HG03175 (cell line): ENCODE measurements at regions not wholly inside any gene's neighbourhood (a gene's known extent, or its start where the extent isn't known, plus 50 kb on each side); places are given as distances from the start of the nearest gene placed in this dataset.

Source experiments
- ATAC-seq: cut with Tn5 transposase; IDR thresholded peaks from one replicate; pipeline ENCODE4 v1.9.1; 2021; ENCODE audit warnings: mild to moderate bottlenecking, moderate library complexity; ENCODE audit not compliant: unreplicated experiment

DNA sequence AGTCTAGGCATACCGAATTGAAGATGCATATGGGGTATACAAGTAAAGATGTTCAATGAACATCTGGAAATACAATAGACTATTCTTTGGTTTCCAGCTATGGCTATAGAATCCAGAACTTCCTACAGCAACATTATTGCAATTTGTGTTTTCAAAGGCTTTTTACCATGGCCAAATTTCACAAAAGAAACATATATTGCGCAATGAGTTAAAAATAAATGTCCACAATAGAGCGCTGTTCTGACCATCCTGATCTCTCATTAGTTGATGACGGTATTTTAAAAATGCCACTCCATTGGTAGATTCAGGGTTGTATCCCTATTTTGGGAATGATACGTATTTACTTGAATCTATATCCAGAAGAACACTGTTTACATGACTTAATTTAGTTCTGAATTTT lies 139.2 kb downstream of the LINC00632 start:
- ATAC-seq: no peak

DNA sequence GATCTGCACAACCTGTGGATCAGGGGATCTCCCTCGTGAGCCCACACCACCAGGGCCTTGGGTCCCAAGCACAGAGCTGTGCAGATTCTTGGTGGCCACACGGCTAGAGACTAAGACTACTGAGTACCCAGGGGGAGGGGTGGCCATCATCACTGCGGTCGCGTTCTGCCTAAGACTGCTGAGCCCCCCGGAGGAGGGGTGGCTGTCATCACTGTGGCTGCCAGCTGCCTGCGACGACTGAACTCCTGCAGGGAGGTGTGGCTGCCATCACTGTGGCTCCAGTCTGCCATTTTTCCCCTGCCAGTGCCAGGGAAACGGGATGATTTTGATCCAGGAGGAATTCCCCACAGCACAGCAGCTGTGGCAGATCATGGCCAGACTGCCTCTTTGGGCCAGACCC lies 141.7 kb upstream of the SPANXB1 start:
- ATAC-seq: no peak

DNA sequence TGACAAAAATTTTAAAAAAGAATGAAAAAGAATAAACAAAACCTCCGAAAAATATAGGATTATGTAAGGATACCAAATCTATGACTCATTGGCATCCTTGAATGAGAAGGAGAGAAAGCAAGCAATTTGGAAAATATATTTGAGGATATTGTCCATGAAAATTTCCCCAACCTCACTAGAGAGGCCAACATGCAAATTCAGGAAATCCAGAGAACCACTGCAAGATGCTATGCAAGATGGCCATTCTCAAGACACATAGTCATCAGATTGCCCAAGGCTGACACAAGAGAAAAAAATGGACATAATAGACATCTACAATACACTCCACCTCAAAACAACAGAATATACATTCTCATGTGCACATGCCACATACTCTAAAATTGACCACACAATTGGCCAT lies 135.9 kb upstream of the SPANXB1 start:
- ATAC-seq: no peak

DNA sequence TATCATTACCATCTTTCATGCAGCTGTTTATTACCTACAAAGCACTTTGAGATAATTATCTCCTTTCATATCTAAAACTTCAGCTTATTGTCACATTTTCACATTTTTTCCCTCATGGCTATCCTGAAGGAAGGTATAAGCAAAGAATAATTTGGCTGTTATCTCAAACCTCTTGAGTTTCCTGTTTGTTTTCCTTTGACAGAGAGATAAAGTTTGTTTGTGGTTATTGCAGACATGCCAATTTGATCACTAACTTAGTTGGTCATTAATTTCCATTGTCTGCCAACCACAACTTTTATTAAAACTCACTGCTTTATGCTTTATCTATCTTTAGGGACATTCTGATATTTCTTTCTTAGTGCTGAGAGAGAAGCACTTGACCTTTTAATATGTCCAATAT lies 89.8 kb upstream of the SPANXB1 start:
- ATAC-seq: no peak

DNA sequence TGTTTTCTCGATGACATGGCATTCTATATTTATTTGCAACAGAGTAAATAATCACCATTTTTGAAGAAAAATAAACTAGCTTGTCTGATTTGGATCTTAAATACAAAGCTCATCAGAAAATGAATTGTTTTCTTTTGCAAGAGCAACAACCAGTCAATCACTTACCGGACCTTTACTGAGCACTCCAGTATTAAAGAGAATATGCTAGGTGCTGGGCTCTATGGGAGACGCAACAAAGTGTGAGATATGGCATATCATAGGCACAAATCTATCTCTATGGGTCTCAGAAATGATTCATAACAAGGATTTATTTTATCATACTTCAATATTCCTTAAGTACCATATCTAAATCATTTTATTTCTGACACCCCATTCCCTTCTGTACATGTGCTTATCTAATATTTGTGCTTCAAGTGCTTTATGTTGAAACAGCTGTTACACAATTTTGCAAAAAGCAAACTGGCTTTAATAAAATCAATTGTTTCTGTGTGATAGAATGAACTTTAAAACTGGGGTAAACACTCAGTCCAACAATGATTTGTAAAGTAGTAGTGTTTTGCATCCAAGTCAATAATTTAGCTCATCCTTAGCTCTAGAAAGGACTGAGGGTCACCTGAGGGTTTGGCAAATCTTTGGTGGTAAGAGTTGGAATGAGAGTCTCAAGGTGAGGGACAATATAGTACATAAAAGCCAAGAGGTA lies 88.4 kb upstream of the SPANXB1 start:
- ATAC-seq: no peak

DNA sequence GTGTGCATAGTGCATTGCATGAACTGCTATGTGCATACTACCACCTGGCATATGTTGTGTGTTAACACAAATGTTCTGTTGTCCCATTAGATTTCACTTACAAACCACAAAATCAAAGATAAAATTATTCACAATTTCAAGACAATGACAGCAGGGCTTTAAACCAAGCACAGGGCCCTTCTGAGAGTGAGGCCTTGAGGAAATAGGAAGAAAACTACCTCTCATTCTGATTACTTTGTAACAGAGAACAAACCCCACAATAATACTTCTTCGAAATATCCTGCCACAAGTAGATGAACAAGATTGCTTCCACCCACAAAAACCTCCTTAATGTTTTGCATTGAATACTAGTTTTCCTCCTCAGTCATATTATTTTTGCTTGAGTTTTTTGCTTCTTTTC lies 85.5 kb upstream of the SPANXB1 start:
- ATAC-seq: no peak

DNA sequence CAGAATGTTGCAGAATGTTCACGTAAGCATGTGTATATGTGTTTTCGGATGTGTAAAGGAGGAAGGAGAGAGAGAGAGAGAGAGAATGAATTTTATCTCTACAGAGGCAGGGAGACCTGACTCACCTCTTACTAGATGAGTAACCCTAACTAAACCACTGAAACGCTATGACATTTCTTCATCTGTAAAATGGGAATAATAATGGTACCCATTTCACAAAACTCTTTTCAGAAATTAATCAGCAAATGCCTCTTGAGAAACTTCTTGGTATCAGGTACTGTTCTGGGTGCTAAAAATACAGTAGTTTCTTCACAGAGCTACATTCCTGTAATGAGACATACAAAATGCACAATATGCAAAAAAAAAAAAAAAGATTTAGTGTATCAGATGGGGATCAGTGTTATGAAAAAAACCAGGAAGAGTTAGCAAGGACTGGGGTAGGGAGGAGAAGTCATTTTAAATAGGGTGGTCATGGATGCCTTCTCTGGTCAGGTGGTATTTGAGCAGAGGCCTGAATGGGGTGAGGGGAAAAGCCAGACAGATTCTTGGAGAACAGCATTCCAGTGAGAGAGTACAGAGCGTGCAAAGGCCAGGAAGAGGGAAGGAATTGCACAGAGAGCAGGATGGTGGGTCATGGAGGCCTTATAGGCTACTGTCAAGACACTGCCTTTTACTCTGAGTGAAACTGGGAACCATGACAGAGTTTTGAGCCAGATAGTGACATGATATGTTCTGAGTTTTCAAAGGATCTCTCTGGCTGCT lies 84.9 kb upstream of the SPANXB1 start:
- no peak for ATAC-seq

DNA sequence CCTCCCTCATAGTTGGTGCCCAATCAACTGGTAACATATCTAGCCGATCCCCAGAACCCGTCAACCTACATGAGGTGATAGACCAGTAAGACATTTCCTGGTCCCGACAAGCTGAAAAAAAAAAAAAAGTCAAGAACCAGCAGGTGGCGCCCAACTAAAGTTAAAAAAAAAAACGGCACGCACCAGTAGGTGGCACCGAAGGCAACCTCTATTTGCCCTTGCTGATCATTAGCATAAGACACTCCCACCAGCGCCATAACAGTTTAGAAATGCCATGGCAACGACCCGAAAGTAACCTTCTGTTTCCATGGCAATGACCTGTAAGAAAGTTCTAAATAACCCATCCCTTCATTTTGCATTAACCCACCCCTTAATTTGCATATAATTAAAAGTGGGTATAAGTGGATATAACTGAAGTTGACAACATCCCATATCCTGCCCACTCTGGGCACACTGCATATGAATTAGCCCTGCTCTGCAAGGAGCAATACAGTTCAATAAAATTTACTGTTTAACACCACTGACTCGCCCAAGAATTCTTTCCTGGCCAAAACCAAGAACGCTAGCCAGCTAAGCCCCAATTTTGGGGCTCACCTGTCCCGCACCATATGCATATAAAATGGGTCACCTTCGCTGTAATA lies 83.9 kb upstream of the SPANXB1 start:
- peak; percentile 99 for ATAC-seq

DNA sequence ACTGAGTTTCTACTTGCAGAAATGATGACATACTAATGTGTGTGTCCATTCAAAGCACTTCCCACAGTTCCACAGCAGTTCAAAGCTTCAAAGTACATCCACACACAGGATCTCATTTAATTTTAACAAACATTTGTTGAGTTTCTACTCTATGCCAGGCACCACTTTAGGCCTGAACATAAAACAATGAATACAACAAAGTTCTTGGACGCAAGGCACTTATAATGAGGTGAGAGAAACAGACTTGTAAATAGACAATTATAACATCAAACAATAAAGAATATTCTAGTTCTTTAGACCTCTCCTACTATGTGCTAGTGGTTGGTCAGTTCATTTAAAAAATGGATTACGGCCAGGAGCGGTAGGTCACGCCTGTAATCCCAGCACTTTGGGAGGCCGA lies 82.0 kb upstream of the SPANXB1 start:
- ATAC-seq: no peak

DNA sequence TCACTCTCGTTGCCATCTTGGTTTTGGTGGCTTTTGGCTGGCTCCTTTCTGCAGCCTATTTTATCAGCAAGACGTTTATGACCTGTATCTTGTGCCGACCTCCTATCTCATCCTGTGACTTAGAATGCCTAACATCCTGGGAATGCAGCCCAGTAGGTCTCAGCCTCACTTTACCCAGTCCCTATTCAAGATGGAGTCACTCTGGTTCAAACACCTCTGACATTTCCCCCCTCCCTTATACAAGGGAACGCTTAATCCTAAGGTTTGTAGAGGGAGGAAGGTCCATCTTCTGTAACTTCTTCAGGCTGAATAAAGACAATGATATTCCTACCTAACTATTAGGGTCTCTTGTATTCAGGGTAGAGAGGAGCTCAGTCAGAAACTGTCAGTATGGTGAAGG lies 79.3 kb upstream of the SPANXB1 start:
- no peak for ATAC-seq

DNA sequence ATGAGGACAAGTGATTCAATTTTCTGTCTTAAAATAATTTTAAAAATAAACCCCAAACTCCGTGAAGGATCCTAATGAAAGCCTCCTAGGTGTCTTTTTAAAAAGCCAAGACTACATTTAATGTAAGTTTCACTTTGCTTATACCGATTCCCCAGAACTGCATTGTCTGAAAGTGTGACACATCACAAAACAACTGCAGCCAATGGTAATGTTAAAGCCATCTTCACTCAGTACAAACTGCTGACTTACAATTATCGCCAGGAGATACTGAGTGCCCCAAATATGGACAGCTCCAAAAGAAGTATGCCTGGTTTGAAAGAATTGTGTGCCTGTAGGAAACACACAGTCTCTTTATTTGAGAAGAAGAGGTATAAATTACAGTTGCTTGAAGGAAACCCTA lies 73.7 kb upstream of the SPANXB1 start:
- no peak for ATAC-seq

DNA sequence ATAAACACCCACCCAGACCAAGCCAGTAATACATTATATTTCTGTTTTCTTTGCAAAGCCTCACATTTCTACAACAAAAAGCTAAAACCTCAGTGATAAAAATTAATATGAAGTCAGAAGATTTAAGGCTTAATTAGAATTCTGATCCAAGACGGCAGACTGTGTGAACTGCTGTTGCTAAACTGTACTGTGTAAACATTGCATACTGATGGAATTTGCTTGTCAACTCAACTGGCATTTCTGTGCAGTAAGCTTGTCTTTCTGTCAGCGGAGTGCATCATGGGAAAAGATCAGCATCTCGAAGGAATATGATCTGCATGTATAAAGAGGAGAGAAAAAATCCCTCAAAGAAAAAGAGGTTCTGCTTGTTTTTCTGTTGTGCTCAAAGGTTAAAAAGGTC lies 69.4 kb upstream of the SPANXB1 start:
- no peak for ATAC-seq

DNA sequence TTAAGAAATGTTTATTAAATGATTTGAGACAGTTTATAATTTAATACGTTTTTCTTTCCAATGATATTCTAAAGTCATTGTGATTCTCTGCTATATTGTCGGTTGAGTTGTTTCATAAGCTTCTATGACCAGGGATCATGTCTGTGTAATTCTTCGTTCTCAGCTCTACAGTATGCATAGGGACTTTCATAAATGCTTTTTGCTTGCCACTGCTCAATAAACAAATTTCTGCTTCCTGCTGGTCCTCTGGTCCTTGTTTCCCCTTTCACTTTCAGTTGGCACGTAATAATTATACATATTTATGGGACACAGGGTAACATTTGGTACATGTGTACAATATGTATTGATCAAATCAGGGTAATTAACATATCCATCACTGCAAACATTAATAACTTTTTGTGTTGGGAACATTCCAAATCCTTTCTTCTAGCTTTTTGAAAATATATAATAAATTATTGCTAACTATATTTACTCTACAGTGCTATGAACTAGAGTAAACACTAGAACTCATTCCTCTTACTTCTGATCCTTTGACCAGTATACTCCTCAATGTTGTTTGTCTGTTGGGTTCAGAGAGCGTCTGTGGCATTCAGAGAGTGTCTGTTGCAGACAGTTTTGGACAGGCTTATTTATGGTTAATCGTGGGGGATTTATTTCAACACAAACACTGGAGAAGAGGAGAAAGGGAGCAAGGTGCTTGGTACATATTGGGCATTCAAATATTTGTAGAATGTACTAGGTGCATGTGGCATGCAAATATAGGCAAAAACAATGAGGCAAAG lies 68.3 kb upstream of the SPANXB1 start:
- ATAC-seq: no peak

DNA sequence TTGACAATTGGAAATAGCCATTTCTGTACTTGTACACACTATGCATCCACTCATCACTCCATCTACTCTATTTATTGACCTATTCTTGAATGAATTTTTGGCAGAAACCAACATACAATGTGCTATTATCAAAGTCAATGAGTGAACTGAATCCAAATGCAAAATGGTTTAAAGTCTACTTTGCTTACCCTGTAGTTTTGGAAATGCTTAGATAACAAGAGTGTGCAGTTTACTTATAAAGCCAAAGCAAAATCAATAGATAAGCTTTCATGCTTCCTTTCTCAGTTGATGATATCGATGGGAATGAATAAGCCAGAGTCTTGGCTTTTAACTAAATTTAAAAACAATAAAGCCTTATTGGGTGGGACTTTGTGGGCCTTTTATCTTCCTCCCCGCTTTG lies 58.9 kb upstream of the SPANXB1 start:
- no peak for ATAC-seq

DNA sequence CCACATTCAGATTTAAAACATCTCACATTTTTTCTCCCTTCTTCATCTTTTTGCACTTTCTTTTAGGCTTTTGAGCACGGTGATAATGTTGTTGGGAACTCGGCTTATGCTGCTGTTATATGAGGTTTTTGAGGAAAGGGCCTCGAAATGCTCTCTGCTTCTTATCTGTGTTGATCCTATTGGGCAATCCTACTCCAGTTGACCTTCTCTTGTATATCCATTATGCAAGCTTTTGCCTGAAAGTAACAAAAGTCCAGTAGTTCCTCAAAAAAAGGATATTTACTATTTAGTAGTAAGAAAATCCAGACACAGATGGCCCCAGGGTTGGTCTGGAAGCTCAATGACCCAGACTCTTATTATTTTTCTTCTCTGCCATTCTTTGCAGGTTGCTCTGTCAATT lies 57.7 kb upstream of the SPANXB1 start:
- no peak for ATAC-seq

DNA sequence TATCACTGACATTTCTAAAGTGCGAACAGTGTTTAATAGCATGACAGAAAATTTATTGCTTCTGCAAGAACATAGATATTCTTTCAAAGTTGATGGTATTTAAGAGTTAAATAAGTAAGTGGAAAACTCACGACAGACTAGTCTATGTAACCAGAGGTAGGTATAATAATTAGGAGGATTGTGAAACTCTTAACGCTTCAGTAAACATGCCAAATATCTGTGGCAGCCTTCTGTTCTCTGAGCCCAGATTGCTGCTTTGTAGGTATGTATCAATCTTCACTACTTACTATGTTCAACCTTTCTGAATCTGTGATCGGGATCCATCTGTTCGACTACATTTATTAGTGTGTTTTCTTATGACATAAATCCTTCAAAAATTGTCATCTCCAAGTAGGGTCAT lies 53.6 kb upstream of the SPANXB1 start:
- no peak for ATAC-seq

DNA sequence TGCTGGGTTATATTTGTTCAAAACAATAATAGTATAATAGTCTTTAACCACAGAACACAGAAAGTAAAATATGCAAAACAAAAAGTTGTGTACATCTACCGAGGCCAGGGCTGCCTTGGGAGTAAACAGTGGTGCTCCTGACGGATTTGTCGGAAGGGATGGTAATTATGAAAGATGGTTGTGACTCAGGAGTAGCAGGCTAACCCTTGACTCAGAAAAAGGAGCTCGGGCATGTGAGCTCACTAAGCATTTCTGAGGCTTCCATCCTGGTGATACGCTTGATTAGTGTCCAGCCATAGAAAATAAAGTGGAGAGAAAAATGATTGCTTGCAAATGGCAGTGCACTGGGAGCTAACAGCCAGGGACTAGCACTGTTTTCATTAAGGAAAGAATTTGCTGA lies 53.2 kb upstream of the SPANXB1 start:
- no peak for ATAC-seq
